ENCODE measurements at regions not wholly inside any gene's neighbourhood (a gene's known extent, or its start where the extent isn't known, plus 50 kb on each side); places are given as distances from the start of the nearest gene placed in this dataset.

DNA sequence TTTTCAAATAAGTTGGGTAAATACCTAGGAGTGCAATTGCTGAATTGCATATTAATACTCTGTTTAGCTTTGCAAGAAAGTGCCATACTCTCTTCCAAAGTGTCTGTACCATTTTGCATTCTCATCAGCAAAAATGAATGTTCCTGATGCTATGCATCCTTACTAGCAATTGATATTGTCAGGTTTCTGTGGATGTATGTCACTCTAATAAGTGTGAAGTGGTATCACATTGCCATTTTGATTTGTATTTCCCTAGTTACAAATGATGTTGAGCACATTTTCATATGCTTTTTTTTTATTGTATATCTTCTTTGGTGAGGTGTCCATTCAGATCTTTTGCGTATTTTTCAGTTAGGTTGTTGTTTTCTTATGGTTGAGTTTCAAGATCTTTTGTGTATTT is 230.4 kb upstream of the MAGI2 start:
- TF ChIP-seq CTCF (IDR thresholded peaks at IDR 0.05) (no peak), POLR2A (IDR thresholded peaks at IDR 0.05) (no peak)
